MM.1S (cell line): ENCODE measurements at regions not wholly inside any gene's neighbourhood (a gene's known extent, or its start where the extent isn't known, plus 50 kb on each side); places are given as distances from the start of the nearest gene placed in this dataset.

Experiments used
- DNase-seq: peaks from one replicate; pipeline ENCODE4 v3.0.0-alpha.2; 2015
- H2AFZ ChIP-seq: fragments of 300-600 bp; sonication (generic); 2 replicates; pipeline ENCODE4 v1.6.0; 2016; ENCODE audit warnings: antibody characterized with exemption, low read length
- H3F3A ChIP-seq: fragments of 300-600 bp; sonication (generic); 2 replicates; pipeline ENCODE4 v1.6.1; 2016; ENCODE audit warnings: mild to moderate bottlenecking, antibody characterized with exemption, low read length, moderate library complexity, mixed read lengths; ENCODE audit not compliant: insufficient read depth
- H3K27ac ChIP-seq: fragments of 300-600 bp; sonication (generic); 2 replicates; pipeline ENCODE4 v1.5.1; 2016; ENCODE audit warnings: mild to moderate bottlenecking, low read length
- H3K27me3 ChIP-seq: fragments of 300-600 bp; sonication (generic); replicated peaks from 2 replicates; pipeline ENCODE4 v1.6.0; 2016; ENCODE audit warnings: low read length; ENCODE audit not compliant: insufficient read depth
- H3K36me3 ChIP-seq: fragments of 300-600 bp; sonication (generic); replicated peaks from 2 replicates; pipeline ENCODE4 v1.6.1; 2016; ENCODE audit warnings: mild to moderate bottlenecking, low read length, mixed read lengths; ENCODE audit not compliant: insufficient read depth
- H3K4me1 ChIP-seq: fragments of 300-600 bp; sonication (generic); 2 replicates; pipeline ENCODE4 v1.6.1; 2016; ENCODE audit warnings: low read length, mixed read lengths
- H3K4me2 ChIP-seq: fragments of 300-600 bp; sonication (generic); 2 replicates; pipeline ENCODE4 v1.6.0; 2016; ENCODE audit warnings: low read depth, low read length
- H3K4me3 ChIP-seq: fragments of 300-600 bp; sonication (generic); 2 replicates; pipeline ENCODE4 v1.5.1; 2016; ENCODE audit warnings: low read length, mixed read lengths
- H3K79me2 ChIP-seq: fragments of 300-600 bp; sonication (generic); 2 replicates; pipeline ENCODE4 v1.6.1; 2016; ENCODE audit warnings: mixed run types, low read length, mixed read lengths
- H3K9ac ChIP-seq: fragments of 300-600 bp; sonication (generic); 2 replicates; pipeline ENCODE4 v1.6.1; 2016; ENCODE audit warnings: low read length, mixed read lengths
- H3K9me2 ChIP-seq: fragments of 300-600 bp; sonication (generic); replicated peaks from 2 replicates; pipeline ENCODE4 v1.6.1; 2016; ENCODE audit warnings: mild to moderate bottlenecking, low read length, mixed read lengths; ENCODE audit not compliant: insufficient read depth
- H3K9me3 ChIP-seq: fragments of 300-600 bp; sonication (generic); replicated peaks from 2 replicates; pipeline ENCODE4 v1.6.1; 2016; ENCODE audit warnings: mild to moderate bottlenecking, low read length, mixed read lengths; ENCODE audit not compliant: insufficient read depth
- H4K20me1 ChIP-seq: fragments of 300-600 bp; sonication (generic); 2 replicates; pipeline ENCODE4 v1.6.1; 2016; ENCODE audit warnings: mild to moderate bottlenecking, low read length, moderate library complexity, mixed read lengths; ENCODE audit not compliant: insufficient read depth
- CTCF ChIP-seq: fragments of 300-600 bp; sonication (generic); IDR thresholded peaks from 2 replicates; pipeline ENCODE4 v1.5.1; 2016; ENCODE audit warnings: antibody characterized with exemption, low read length, mixed read lengths
- EZH2 ChIP-seq: fragments of 300-600 bp; sonication (generic); optimal IDR thresholded peaks from 2 replicates; pipeline ENCODE3; 2017; ENCODE audit warnings: low read depth, mild to moderate bottlenecking, antibody characterized with exemption, low read length, mixed read lengths
- EZH2phosphoT487 ChIP-seq: fragments of 300-600 bp; sonication (generic); IDR thresholded peaks from 2 replicates; pipeline ENCODE4 v1.6.1; 2018; ENCODE audit warnings: antibody characterized with exemption, low read length

- H3F3A ChIP-seq, result no peaks in the 10 kb centered on the region
- no peak overlapping the region for H3K4me2 ChIP-seq
- no peak overlapping the region for H2AFZ ChIP-seq
- no peak overlapping the region for H3K27ac ChIP-seq
- H3K4me1 ChIP-seq, result no peaks in the 10 kb centered on the region
- no peaks in the 10 kb centered on the region for H3K36me3 ChIP-seq
- TF ChIP-seq EZH2 (no peak), EZH2phosphoT487 (no peak), CTCF (no peak)
- H3K27me3 ChIP-seq, result no peaks in the 10 kb centered on the region
- no peaks in the 10 kb centered on the region for H3K79me2 ChIP-seq
- H3K9me3 ChIP-seq, result no peaks in the 10 kb centered on the region
- H3K4me3 ChIP-seq, result no peak overlapping the region
- H4K20me1 ChIP-seq, result no peaks in the 10 kb centered on the region
- H3K9me2 ChIP-seq, result no peaks in the 10 kb centered on the region
- H3K9ac ChIP-seq, result no peak overlapping the region
- DNase-seq, result no peak
Measured at GRCh38 chr16:26838931-26839330, 227.8 kb upstream of the C16orf82 start.

GRCh38 chr16:26840691-26841090 lies 226.0 kb upstream of the C16orf82 start:
- Histone ChIP-seq H3F3A (no peaks in the 10 kb centered on the region), H3K4me2 (no peak overlapping the region), H3K27ac (no peak overlapping the region), H3K36me3 (no peaks in the 10 kb centered on the region), H3K4me3 (no peak overlapping the region), H3K9me2 (no peaks in the 10 kb centered on the region), H3K9ac (no peak overlapping the region), H2AFZ (no peak overlapping the region), H3K27me3 (no peaks in the 10 kb centered on the region), H3K9me3 (no peaks in the 10 kb centered on the region), H4K20me1 (no peaks in the 10 kb centered on the region), H3K79me2 (no peaks in the 10 kb centered on the region), H3K4me1 (no peaks in the 10 kb centered on the region)
- no peak for DNase-seq
- TF ChIP-seq CTCF (no peak), EZH2 (no peak), EZH2phosphoT487 (no peak)

GRCh38 chr16:26856271-26856670 lies 210.5 kb upstream of the C16orf82 start:
- Histone ChIP-seq H3K79me2 (no peaks in the 10 kb centered on the region), H3K9ac (no peak overlapping the region), H2AFZ (no peak overlapping the region), H3K27ac (no peak overlapping the region), H3K9me3 (no peaks in the 10 kb centered on the region), H3K9me2 (no peaks in the 10 kb centered on the region), H4K20me1 (no peaks in the 10 kb centered on the region), H3K4me3 (no peak overlapping the region), H3K4me1 (no peaks in the 10 kb centered on the region), H3K36me3 (no peaks in the 10 kb centered on the region), H3F3A (no peaks in the 10 kb centered on the region), H3K27me3 (no peaks in the 10 kb centered on the region), H3K4me2 (no peak overlapping the region)
- TF ChIP-seq CTCF, result no peak
- TF ChIP-seq EZH2, result no peak
- DNase-seq, result no peak

- H3K4me2 ChIP-seq, result no peak overlapping the region
- H3K36me3 ChIP-seq, result no peaks in the 10 kb centered on the region
- no peaks in the 10 kb centered on the region for H3K79me2 ChIP-seq
- H3K9me3 ChIP-seq, result no peaks in the 10 kb centered on the region
- no peaks in the 10 kb centered on the region for H3K9me2 ChIP-seq
- H3K4me3 ChIP-seq, result no peak overlapping the region
- H3F3A ChIP-seq, result no peaks in the 10 kb centered on the region
- no peak overlapping the region for H3K9ac ChIP-seq
- H4K20me1 ChIP-seq, result no peaks in the 10 kb centered on the region
- no peak for DNase-seq
- H2AFZ ChIP-seq, result no peak overlapping the region
- no peaks in the 10 kb centered on the region for H3K4me1 ChIP-seq
- no peak overlapping the region for H3K27ac ChIP-seq
- H3K27me3 ChIP-seq, result no peaks in the 10 kb centered on the region
- TF ChIP-seq EZH2 (no peak), CTCF (no peak), EZH2phosphoT487 (no peak)
Measured at GRCh38 chr16:26856791-26857190, 209.9 kb upstream of the C16orf82 start.
